SK-N-SH (cell line): ENCODE measurements at regions not wholly inside any gene's neighbourhood (a gene's known extent, or its start where the extent isn't known, plus 50 kb on each side); places are given as distances from the start of the nearest gene placed in this dataset.

ENCODE experiments used
- CTCF ChIA-PET: fragments of 300-600, 350-600 bp; formaldehyde crosslinking; extraction: SDS; loops from one replicate; lab custom pipeline; 2021; lab: Yijun Ruan, JAX
- POLR2A ChIA-PET: fragments of 350-600 bp; sonication (Branson Sonifier 250); formaldehyde crosslinking; extraction: SDS; loops from one replicate; lab custom pipeline; 2020; ENCODE audit warnings: antibody characterized with exemption, inconsistent platforms; lab: Yijun Ruan, JAX
- DNase-seq: peaks from one replicate; pipeline ENCODE4 v3.0.0; 2012
- H2AFZ ChIP-seq: fragments of 200-600 bp; sonication (generic); 2 replicates; pipeline ENCODE4 v1.8.1; 2016; ENCODE audit warnings: antibody characterized with exemption, mild to moderate bottlenecking, low read depth
- H3F3A ChIP-seq: fragments of 200-600 bp; sonication (generic); replicated peaks from 2 replicates; pipeline ENCODE3; 2016; ENCODE audit warnings: antibody characterized with exemption, mild to moderate bottlenecking; ENCODE audit not compliant: insufficient read depth
- H3K27ac ChIP-seq, 2 experiments: fragments of 200-500 bp in 1 of 2; fragments of 200-600 bp in 1 of 2; sonication (Bioruptor generic) in 1 of 2; sonication (generic), shearing (Covaris generic) in 1 of 2; 2 replicates each; pipeline versions ENCODE4 v1.5.1 to v1.6.1; 2014 to 2016; ENCODE audit warnings: low read depth in 2 of 2, inconsistent platforms in 1 of 2, low read length in 1 of 2, mild to moderate bottlenecking in 1 of 2, mixed read lengths in 1 of 2
- H3K27me3 ChIP-seq: fragments of 200-600 bp; sonication (generic), shearing (Covaris generic); 2 replicates; pipeline ENCODE4 v1.6.1; 2016; ENCODE audit warnings: mixed run types; ENCODE audit not compliant: insufficient read depth
- H3K36me3 ChIP-seq, 2 experiments: fragments of 200-500 bp in 1 of 2; fragments of 200-600 bp in 1 of 2; sonication (Bioruptor generic) in 1 of 2; sonication (generic) in 1 of 2; replicated peaks in 1 of 2; 2 replicates each; pipeline versions ENCODE3 to v1.5.1; 2014 to 2016; ENCODE audit warnings: low read length in 1 of 2, mild to moderate bottlenecking in 1 of 2; ENCODE audit not compliant: insufficient read depth in 2 of 2, control insufficient read depth in 1 of 2
- H3K4me1 ChIP-seq, 2 experiments: fragments of 200-500 bp in 1 of 2; fragments of 200-600 bp in 1 of 2; sonication (Bioruptor generic) in 1 of 2; sonication (generic), shearing (Covaris generic) in 1 of 2; 2 replicates each; pipeline versions ENCODE4 v1.5.1 to v1.6.1; 2014 to 2016; ENCODE audit warnings: low read depth in 1 of 2, low read length in 1 of 2, mixed run types in 1 of 2; ENCODE audit not compliant: insufficient read depth in 2 of 2, control insufficient read depth in 1 of 2
- H3K4me2 ChIP-seq: fragments of 200-600 bp; sonication (generic), shearing (Covaris generic); 2 replicates; pipeline ENCODE4 v1.6.1; 2017; ENCODE audit warnings: mixed run types
- H3K4me3 ChIP-seq, 2 experiments: fragments of 200-500 bp in 1 of 2; fragments of 200-600 bp in 1 of 2; sonication (Bioruptor generic) in 1 of 2; sonication (generic), shearing (Covaris generic) in 1 of 2; 2 replicates each; pipeline versions ENCODE4 v1.5.1 to v1.8.1; 2014 to 2016; ENCODE audit warnings: low read depth in 2 of 2, inconsistent platforms in 1 of 2, low read length in 1 of 2, mild to moderate bottlenecking in 1 of 2, mixed read lengths in 1 of 2, moderate library complexity in 1 of 2
- H3K79me2 ChIP-seq: fragments of 200-600 bp; sonication (generic); 2 replicates; pipeline ENCODE4 v1.8.1; 2017; ENCODE audit warnings: mild to moderate bottlenecking; ENCODE audit not compliant: insufficient read depth
- H3K9ac ChIP-seq: fragments of 200-600 bp; sonication (generic); 2 replicates; pipeline ENCODE4 v1.6.1; 2017; ENCODE audit warnings: mixed run types
- H3K9me2 ChIP-seq: fragments of 200-600 bp; sonication (generic); 2 replicates; pipeline ENCODE4 v1.6.1; 2017; ENCODE audit warnings: mixed run types
- H3K9me3 ChIP-seq: fragments of 200-600 bp; sonication (generic); 2 replicates; pipeline ENCODE4 v1.6.1; 2017; ENCODE audit warnings: mixed run types, mild to moderate bottlenecking, moderate library complexity
- H4K20me1 ChIP-seq: fragments of 200-600 bp; sonication (generic); 2 replicates; pipeline ENCODE4 v1.6.1; 2017; ENCODE audit warnings: mild to moderate bottlenecking, mixed run types; ENCODE audit not compliant: insufficient read depth
- ELF1 ChIP-seq: IDR thresholded peaks from 2 replicates; pipeline ENCODE4 v1.4.0; 2012
- EP300 ChIP-seq, 2 experiments: IDR thresholded peaks; 2 replicates each; pipeline versions ENCODE4 v1.4.0 to v1.6.1; 2012; ENCODE audit warnings: borderline replicate concordance in 1 of 2, low read depth in 1 of 2, low read length in 1 of 2
- EZH2phosphoT487 ChIP-seq: fragments of 200-600 bp; sonication (generic); IDR thresholded peaks from 2 replicates; pipeline ENCODE4 v1.6.1; 2017; ENCODE audit warnings: low read depth, mixed run types, mild to moderate bottlenecking, antibody characterized with exemption, moderate library complexity, borderline replicate concordance
- FOXM1 ChIP-seq: IDR thresholded peaks from 2 replicates; pipeline ENCODE4 v1.4.0; 2012; ENCODE audit warnings: low read depth, mild to moderate bottlenecking
- GATA2 ChIP-seq: sonication (generic); formaldehyde crosslinking; IDR thresholded peaks from 2 replicates; pipeline ENCODE4 v1.5.0; 2020; ENCODE audit warnings: mild to moderate bottlenecking, missing genetic modification reagents
- JUND ChIP-seq: IDR thresholded peaks from 2 replicates; pipeline ENCODE4 v1.4.0; 2012
- MEF2A ChIP-seq: IDR thresholded peaks from 2 replicates; pipeline ENCODE4 v1.4.0; 2012; ENCODE audit warnings: low read depth, borderline replicate concordance
- NRF1 ChIP-seq: IDR thresholded peaks from 2 replicates; pipeline ENCODE4 v1.6.1; 2012; ENCODE audit warnings: low read depth, mild to moderate bottlenecking, low read length
- POLR2AphosphoS5 ChIP-seq: IDR thresholded peaks from 2 replicates; pipeline ENCODE4 v1.6.1; 2012; ENCODE audit warnings: low read depth, low read length
- RAD21 ChIP-seq: IDR thresholded peaks from 2 replicates; pipeline ENCODE4 v1.6.1; 2012; ENCODE audit warnings: mild to moderate bottlenecking, low read length
- RCOR1 ChIP-seq: fragments of 150-350 bp; IDR thresholded peaks from 2 replicates; pipeline ENCODE4 v1.6.1; 2017; ENCODE audit warnings: antibody characterized with exemption, low read length
- RXRA ChIP-seq: IDR thresholded peaks from 2 replicates; pipeline ENCODE4 v1.4.0; 2012; ENCODE audit warnings: low read depth, mild to moderate bottlenecking, borderline replicate concordance
- SIN3A ChIP-seq: IDR thresholded peaks from 2 replicates; pipeline ENCODE4 v1.6.1; 2012; ENCODE audit warnings: low read depth, mild to moderate bottlenecking, low read length, moderate library complexity, borderline replicate concordance
- TEAD4 ChIP-seq: IDR thresholded peaks from 2 replicates; pipeline ENCODE4 v1.4.0; 2012; ENCODE audit warnings: mild to moderate bottlenecking, borderline replicate concordance; ENCODE audit not compliant: insufficient read depth
- YY1 ChIP-seq: IDR thresholded peaks from 2 replicates; pipeline ENCODE4 v1.4.0; 2012; ENCODE audit warnings: low read depth, mild to moderate bottlenecking
- WGBS: methylation state at CpG from one replicate; pipeline ENCODE4 v1.1.6; 2017; ENCODE audit warnings: low lambda C conversion rate; 5-methylcytosine and 5-hydroxymethylcytosine counted together
- TF ChIP-seq, protein P1 (sequence below): IDR thresholded peaks from 2 replicates; pipeline ENCODE4 v1.4.0; 2012; ENCODE audit warnings: low read depth, borderline replicate concordance
- TF ChIP-seq, protein P2 (sequence below): fragments of 200-600 bp; sonication (generic); IDR thresholded peaks from 2 replicates; pipeline ENCODE4 v1.6.1; 2017; ENCODE audit warnings: antibody characterized with exemption, mild to moderate bottlenecking, moderate library complexity
- TF ChIP-seq, protein P3 (sequence below): IDR thresholded peaks from 2 replicates; pipeline ENCODE4 v1.4.0; 2012; ENCODE audit warnings: low read depth
- TF ChIP-seq, protein P4 (sequence below): fragments of 150-350 bp; IDR thresholded peaks from 2 replicates; pipeline ENCODE4 v1.6.1; 2016; ENCODE audit warnings: mild to moderate bottlenecking, low read depth, low read length
- TF ChIP-seq, protein P5 (sequence below): IDR thresholded peaks from 2 replicates; pipeline ENCODE4; 2012
- TF ChIP-seq, protein P6 (sequence below): fragments of 150-350 bp; IDR thresholded peaks from 2 replicates; pipeline ENCODE4 v1.6.1; 2017; ENCODE audit warnings: antibody characterized with exemption, low read length, low read depth, borderline replicate concordance

DNA sequence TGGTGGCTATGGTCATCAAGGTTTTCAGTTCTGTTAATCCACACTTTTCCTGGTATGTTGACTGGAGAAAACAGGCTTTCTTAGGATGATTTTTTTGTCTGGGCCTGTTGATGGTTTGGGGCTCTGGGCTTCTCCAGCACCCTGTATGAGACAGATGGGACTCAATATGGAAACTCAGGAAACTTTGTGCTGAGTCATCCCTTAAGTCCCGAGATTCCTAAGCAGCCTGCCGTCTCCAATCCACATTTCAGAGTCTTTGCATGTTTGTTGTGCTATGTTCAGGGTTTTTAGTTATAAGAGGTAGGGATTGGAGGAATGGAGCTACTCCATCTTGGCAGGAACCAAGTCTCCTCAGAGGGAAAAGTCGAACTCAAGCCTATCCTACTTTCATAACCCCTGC, 253.3 kb upstream of the FOXF1 start:
- H4K20me1 ChIP-seq, result no peaks in the 10 kb centered on the region
- H3K79me2 ChIP-seq, result no peaks in the 10 kb centered on the region
- H3K4me1 ChIP-seq, result no peaks in the 10 kb centered on the region
- peaks cover 3% of the 10 kb centered on the region; the same call in 1 of the 2 replicates for H3K27me3 ChIP-seq
- TF ChIP-seq, protein P1, sequence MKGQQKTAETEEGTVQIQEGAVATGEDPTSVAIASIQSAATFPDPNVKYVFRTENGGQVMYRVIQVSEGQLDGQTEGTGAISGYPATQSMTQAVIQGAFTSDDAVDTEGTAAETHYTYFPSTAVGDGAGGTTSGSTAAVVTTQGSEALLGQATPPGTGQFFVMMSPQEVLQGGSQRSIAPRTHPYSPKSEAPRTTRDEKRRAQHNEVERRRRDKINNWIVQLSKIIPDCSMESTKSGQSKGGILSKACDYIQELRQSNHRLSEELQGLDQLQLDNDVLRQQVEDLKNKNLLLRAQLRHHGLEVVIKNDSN, result no peak
- TF ChIP-seq YY1, result no peak
- TF ChIP-seq RAD21, result no peak
- H2AFZ ChIP-seq, result no peak overlapping the region
- POLR2A ChIA-PET, result no interaction called here
- DNase-seq, result no peak
- H3K27ac ChIP-seq, result no peak overlapping the region
- H3K4me2 ChIP-seq, result no peak overlapping the region
- H3F3A ChIP-seq, result no peaks in the 10 kb centered on the region
- 4% methylated on average over 3 of the region's 3 CpGs for WGBS
- CTCF ChIA-PET, result interaction anchor here (0.5 kb wide), 1 partner anchor 36 kb away, joined by 3 read pairs; no protein-coding TSS in a partner anchor
- no peak overlapping the region for H3K9ac ChIP-seq
- H3K9me3 ChIP-seq, result no peaks in the 10 kb centered on the region
- H3K4me3 ChIP-seq, result no peak overlapping the region
- H3K9me2 ChIP-seq, result no peaks in the 10 kb centered on the region
- H3K36me3 ChIP-seq, result no peaks in the 10 kb centered on the region

DNA sequence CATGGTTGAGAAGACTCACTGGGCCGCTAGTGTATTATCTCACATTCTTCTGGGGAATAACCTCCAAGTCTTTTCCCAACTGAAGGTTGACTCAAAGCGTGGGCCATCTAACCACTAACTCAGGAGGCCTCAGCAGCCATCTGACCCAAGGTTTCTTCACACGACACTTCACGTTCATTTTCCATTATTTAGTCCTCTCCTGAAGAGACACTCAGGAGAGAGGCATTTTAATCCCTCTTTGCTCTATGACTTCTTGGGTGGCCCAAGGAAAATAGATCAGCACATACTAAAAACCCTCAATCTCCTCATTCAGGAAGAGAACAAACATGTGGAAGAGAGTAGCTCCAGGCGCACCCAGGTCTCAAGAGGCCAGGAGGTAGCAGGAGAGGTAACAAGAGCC, 252.8 kb upstream of the FOXF1 start:
- Histone ChIP-seq H3K4me2 (no peak overlapping the region), H3K9ac (no peak overlapping the region), H4K20me1 (no peaks in the 10 kb centered on the region), H3K36me3 (no peaks in the 10 kb centered on the region), H2AFZ (no peak overlapping the region), H3K27me3 (peaks cover 3% of the 10 kb centered on the region; the same call in 1 of the 2 replicates), H3K79me2 (no peaks in the 10 kb centered on the region), H3F3A (no peaks in the 10 kb centered on the region), H3K4me1 (no peaks in the 10 kb centered on the region), H3K27ac (no peak overlapping the region), H3K9me2 (no peaks in the 10 kb centered on the region), H3K4me3 (no peak overlapping the region), H3K9me3 (no peaks in the 10 kb centered on the region)
- CTCF ChIA-PET, result no interaction called here
- DNase-seq, result no peak
- POLR2A ChIA-PET, result no interaction called here
- TF ChIP-seq MEF2A, result no peak
- TF ChIP-seq EZH2phosphoT487, result no peak
- TF ChIP-seq EP300 (IDR thresholded peaks at IDR 0.05; ENCODE audit: borderline replicate concordance in 1 of 2, low read depth in 1 of 2, low read length in 1 of 2), result no peak
- TF ChIP-seq TEAD4, result no peak
- TF ChIP-seq, protein P2, sequence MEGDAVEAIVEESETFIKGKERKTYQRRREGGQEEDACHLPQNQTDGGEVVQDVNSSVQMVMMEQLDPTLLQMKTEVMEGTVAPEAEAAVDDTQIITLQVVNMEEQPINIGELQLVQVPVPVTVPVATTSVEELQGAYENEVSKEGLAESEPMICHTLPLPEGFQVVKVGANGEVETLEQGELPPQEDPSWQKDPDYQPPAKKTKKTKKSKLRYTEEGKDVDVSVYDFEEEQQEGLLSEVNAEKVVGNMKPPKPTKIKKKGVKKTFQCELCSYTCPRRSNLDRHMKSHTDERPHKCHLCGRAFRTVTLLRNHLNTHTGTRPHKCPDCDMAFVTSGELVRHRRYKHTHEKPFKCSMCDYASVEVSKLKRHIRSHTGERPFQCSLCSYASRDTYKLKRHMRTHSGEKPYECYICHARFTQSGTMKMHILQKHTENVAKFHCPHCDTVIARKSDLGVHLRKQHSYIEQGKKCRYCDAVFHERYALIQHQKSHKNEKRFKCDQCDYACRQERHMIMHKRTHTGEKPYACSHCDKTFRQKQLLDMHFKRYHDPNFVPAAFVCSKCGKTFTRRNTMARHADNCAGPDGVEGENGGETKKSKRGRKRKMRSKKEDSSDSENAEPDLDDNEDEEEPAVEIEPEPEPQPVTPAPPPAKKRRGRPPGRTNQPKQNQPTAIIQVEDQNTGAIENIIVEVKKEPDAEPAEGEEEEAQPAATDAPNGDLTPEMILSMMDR, result no peak
- no peak for TF ChIP-seq RAD21
- TF ChIP-seq, protein P3, sequence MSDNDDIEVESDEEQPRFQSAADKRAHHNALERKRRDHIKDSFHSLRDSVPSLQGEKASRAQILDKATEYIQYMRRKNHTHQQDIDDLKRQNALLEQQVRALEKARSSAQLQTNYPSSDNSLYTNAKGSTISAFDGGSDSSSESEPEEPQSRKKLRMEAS, result no peak
- no peak for TF ChIP-seq POLR2AphosphoS5
- TF ChIP-seq GATA2, result no peak
- TF ChIP-seq SIN3A, result no peak
- no peak for TF ChIP-seq FOXM1
- TF ChIP-seq RCOR1, result no peak
- TF ChIP-seq JUND, result no peak
- no peak for TF ChIP-seq NRF1
- no peak for TF ChIP-seq RXRA
- TF ChIP-seq, protein P4, sequence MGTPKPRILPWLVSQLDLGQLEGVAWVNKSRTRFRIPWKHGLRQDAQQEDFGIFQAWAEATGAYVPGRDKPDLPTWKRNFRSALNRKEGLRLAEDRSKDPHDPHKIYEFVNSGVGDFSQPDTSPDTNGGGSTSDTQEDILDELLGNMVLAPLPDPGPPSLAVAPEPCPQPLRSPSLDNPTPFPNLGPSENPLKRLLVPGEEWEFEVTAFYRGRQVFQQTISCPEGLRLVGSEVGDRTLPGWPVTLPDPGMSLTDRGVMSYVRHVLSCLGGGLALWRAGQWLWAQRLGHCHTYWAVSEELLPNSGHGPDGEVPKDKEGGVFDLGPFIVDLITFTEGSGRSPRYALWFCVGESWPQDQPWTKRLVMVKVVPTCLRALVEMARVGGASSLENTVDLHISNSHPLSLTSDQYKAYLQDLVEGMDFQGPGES, result no peak
- TF ChIP-seq, protein P5, sequence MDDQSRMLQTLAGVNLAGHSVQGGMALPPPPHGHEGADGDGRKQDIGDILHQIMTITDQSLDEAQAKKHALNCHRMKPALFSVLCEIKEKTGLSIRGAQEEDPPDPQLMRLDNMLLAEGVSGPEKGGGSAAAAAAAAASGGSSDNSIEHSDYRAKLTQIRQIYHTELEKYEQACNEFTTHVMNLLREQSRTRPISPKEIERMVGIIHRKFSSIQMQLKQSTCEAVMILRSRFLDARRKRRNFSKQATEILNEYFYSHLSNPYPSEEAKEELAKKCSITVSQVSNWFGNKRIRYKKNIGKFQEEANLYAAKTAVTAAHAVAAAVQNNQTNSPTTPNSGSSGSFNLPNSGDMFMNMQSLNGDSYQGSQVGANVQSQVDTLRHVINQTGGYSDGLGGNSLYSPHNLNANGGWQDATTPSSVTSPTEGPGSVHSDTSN, result no peak
- TF ChIP-seq, protein P6, sequence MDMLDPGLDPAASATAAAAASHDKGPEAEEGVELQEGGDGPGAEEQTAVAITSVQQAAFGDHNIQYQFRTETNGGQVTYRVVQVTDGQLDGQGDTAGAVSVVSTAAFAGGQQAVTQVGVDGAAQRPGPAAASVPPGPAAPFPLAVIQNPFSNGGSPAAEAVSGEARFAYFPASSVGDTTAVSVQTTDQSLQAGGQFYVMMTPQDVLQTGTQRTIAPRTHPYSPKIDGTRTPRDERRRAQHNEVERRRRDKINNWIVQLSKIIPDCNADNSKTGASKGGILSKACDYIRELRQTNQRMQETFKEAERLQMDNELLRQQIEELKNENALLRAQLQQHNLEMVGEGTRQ, result no peak
- TF ChIP-seq ELF1, result no peak
- WGBS, result 9% methylated on average over 5 of the region's 5 CpGs
